Breast epithelium (tissue), 3 donors: ENCODE measurements at regions not wholly inside any gene's neighbourhood (a gene's known extent, or its start where the extent isn't known, plus 50 kb on each side); places are given as distances from the start of the nearest gene placed in this dataset.

Source experiments
- POLR2A ChIP-seq: fragments of 450-650 bp; IDR thresholded peaks from one replicate; pipeline ENCODE4 v1.6.1; 2016; ENCODE audit warnings: antibody characterized with exemption, mild to moderate bottlenecking, moderate library complexity
- POLR2AphosphoS5 ChIP-seq, 3 donors: sonication (generic); formaldehyde crosslinking; IDR thresholded peaks; one replicate each; pipeline ENCODE4 v1.6.1; 2017; ENCODE audit warnings: antibody characterized with exemption in 3 of 3
- TF ChIP-seq, protein P1 (sequence below), 3 donors: fragments of 450-650 bp; IDR thresholded peaks; one replicate each; pipeline ENCODE4 v1.5.1; 2016 to 2017; ENCODE audit warnings: antibody characterized with exemption in 3 of 3, mild to moderate bottlenecking in 3 of 3, moderate library complexity in 3 of 3

DNA sequence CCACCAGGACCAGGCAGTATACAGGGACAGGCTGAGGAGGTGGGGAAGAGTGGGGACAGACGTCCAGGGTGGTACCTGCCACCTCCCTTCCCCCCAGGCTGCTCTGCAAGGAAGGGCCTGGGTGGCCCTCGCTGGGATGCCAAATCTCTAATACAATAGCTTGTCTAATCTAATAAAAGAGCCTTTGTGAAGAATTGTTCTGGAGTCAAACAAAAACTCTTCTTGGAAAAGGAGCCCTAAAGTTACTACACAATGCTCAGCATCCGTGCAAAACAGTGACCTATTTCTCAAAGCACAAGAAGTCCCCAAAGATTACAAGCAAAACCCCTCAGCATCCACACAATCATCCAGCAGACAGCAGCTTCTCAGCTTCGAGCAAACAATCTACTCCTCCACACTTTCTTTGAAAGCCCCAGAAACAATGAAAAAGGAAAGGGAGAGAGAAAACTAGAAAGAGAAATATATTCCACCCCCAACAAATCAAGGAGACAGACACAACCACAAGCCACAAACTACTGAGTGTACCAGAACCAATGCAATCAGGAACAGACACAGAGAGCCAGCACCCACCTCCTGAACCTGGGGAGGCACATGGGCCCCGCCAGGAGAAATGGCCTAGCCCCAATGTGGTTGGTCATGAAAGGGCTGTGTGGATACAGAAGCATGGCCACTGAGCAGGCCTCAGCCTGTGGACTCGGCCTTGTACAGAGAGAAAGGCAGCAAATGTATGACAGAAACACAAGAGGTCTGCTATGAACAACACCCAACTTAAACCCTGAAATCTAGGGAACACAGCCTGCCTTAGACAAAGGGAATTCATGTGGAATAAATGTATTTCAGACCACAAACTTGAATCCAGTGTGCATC, 177.1 kb upstream of the CHRNA7 start:
- TF ChIP-seq, protein P1, sequence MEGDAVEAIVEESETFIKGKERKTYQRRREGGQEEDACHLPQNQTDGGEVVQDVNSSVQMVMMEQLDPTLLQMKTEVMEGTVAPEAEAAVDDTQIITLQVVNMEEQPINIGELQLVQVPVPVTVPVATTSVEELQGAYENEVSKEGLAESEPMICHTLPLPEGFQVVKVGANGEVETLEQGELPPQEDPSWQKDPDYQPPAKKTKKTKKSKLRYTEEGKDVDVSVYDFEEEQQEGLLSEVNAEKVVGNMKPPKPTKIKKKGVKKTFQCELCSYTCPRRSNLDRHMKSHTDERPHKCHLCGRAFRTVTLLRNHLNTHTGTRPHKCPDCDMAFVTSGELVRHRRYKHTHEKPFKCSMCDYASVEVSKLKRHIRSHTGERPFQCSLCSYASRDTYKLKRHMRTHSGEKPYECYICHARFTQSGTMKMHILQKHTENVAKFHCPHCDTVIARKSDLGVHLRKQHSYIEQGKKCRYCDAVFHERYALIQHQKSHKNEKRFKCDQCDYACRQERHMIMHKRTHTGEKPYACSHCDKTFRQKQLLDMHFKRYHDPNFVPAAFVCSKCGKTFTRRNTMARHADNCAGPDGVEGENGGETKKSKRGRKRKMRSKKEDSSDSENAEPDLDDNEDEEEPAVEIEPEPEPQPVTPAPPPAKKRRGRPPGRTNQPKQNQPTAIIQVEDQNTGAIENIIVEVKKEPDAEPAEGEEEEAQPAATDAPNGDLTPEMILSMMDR (IDR thresholded peaks at IDR 0.05): no peak
- no peak for TF ChIP-seq POLR2A
- no peak for TF ChIP-seq POLR2AphosphoS5 (IDR thresholded peaks at IDR 0.05)
